GM12874 (cell line): ENCODE measurements at regions not wholly inside any gene's neighbourhood (a gene's known extent, or its start where the extent isn't known, plus 50 kb on each side); places are given as distances from the start of the nearest gene placed in this dataset.

Source experiments
- TF ChIP-seq, protein P1 (sequence below): IDR thresholded peaks from 2 replicates; pipeline ENCODE4 v1.5.1; 2011; ENCODE audit warnings: low read depth, mild to moderate bottlenecking, control low read depth, low read length, moderate library complexity; ENCODE audit not compliant: insufficient read depth

DNA sequence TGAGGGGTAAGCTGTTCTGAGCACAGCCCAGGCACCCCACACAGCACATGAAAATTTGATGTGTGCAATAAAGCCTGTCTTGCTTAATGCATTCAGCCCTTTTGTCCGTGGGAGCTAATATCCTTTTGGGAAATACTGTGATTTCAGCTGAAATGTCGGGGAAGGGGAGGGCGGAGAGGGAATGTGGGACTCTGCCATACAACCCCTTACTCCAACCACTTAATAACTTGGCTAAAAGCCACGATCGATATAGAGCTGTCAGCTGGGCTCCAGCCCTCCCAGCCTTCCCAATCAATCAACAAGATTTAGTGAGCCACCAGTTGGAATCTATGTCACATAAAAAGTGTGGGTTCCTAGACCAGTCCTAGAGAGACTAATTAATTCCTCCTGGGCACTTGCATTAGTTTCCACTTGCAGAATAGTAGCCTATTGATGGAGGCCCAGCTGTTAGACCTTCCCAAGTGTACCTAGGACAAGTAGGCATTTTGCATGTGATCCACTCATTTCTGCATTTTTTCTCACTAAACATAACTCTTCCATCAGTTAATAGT lies 82.7 kb upstream of the PIRT start:
- TF ChIP-seq, protein P1, sequence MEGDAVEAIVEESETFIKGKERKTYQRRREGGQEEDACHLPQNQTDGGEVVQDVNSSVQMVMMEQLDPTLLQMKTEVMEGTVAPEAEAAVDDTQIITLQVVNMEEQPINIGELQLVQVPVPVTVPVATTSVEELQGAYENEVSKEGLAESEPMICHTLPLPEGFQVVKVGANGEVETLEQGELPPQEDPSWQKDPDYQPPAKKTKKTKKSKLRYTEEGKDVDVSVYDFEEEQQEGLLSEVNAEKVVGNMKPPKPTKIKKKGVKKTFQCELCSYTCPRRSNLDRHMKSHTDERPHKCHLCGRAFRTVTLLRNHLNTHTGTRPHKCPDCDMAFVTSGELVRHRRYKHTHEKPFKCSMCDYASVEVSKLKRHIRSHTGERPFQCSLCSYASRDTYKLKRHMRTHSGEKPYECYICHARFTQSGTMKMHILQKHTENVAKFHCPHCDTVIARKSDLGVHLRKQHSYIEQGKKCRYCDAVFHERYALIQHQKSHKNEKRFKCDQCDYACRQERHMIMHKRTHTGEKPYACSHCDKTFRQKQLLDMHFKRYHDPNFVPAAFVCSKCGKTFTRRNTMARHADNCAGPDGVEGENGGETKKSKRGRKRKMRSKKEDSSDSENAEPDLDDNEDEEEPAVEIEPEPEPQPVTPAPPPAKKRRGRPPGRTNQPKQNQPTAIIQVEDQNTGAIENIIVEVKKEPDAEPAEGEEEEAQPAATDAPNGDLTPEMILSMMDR = no peak

DNA sequence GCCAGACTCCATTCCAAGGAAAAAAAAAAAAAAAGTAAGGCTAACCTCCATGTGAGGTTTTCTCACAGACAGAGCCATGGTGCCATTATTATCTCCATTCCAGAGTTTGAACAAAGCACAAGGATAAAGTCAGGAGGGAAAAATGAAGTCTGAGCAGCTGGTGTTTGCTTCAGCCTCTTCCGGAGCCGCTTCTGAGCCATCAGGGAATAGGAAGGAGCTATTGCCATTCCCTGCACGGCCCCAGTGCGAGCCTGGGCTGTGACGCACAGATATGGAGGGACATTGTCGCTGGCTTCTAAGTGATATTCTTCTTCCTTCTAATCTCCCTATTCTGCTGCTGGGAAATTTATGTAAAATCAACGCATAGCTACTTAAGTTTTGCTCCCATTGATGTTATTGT lies 69.5 kb upstream of the PIRT start:
- TF ChIP-seq, protein P1 = no peak

DNA sequence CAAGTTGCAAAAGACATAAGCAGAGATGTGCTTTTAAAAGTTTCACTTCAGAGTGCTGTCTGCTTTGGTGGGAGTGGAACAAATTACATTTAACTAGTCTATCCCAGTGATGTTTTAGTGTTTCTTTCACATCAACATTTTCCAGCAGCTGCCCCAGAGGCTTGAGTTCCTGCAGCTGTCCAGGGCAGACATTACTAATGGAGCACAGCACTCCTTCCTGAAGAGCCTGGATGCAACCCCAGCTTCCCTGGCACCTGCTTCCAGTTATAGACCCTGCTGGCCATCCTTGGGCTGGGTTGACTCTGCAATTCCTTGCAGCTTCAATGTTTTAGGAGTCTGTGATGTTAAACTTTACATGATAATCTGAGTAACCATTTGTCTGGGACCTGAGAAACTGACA lies 61.4 kb upstream of the PIRT start:
- TF ChIP-seq, protein P1 = no peak

DNA sequence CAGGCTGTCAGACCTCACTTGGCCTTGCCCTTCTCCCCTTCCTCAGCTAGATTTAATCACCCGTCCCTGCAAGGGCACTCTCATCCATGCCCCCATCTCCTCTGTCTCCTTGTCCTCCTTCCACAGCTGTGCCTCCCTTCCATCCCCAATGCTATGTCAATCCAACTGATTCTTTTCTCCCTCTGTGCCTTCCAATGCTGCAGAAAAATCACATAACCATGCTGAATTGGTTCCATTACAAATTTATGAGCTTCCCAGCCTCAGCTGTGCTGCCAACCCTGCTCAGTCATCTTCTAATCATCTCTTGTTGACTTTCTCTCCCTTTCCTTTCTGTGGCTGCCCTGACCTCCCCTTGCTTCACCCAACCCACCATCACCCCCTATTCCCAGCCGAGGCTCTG lies 56.3 kb upstream of the PIRT start:
- TF ChIP-seq, protein P1 = no peak

DNA sequence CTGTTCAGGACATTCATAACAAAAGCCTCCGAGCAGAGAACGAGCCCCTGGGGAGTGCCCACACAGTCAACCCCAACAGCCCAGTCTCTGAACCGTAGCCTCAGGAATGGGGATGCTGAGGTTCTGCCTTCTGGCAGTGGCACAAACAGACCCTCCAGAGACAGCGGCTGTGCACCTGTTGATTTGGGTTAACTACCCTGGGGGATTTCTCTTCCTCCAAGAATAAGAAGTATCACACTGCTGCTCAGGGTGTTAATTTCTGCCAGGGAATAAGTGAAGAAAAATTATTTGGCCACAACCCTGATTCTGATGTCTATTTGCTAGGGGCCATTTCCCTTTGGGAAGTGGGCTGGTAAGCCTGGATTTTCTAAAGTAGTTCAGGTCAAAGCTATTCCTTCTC lies 51.0 kb upstream of the PIRT start:
- TF ChIP-seq, protein P1 = no peak
